ENCODE measurements at regions not wholly inside any gene's neighbourhood (a gene's known extent, or its start where the extent isn't known, plus 50 kb on each side); places are given as distances from the start of the nearest gene placed in this dataset.

- Histone ChIP-seq H4K20me1 (ENCODE audit: insufficient read depth) (no peaks in the 10 kb centered on the region), H3K27ac (ENCODE audit: low read depth in 2 of 2, low read length in 1 of 2) (no peak overlapping the region), H3K79me2 (ENCODE audit: insufficient read depth) (no peaks in the 10 kb centered on the region), H3F3A (replicated peaks; ENCODE audit: insufficient read depth) (peaks cover 6% of the 10 kb centered on the region), H3K27me3 (ENCODE audit: insufficient read depth) (no peaks in the 10 kb centered on the region), H3K9me3 (no peaks in the 10 kb centered on the region), H3K36me3 (replicated peaks in 1 of 2; ENCODE audit: control insufficient read depth in 1 of 2, insufficient read depth in 2 of 2, low read length in 1 of 2) (no peaks in the 10 kb centered on the region), H3K4me3 (ENCODE audit: low read depth in 2 of 2, low read length in 1 of 2) (no peak overlapping the region), H3K4me2 (no peak overlapping the region), H3K9me2 (no peaks in the 10 kb centered on the region), H2AFZ (ENCODE audit: low read depth) (no peak overlapping the region), H3K9ac (no peak overlapping the region), H3K4me1 (ENCODE audit: control insufficient read depth in 1 of 2, insufficient read depth in 2 of 2, low read depth in 1 of 2, low read length in 1 of 2) (no peaks in the 10 kb centered on the region)
- POLR2A ChIA-PET: no interaction called here
- TF ChIP-seq SIN3A (IDR thresholded peaks at IDR 0.05; ENCODE audit: borderline replicate concordance, low read depth, low read length) (no peak), IRF3 (IDR thresholded peaks at IDR 0.05; ENCODE audit: low read depth, low read length) (no peak), EZH2phosphoT487 (IDR thresholded peaks at IDR 0.05; ENCODE audit: borderline replicate concordance, low read depth) (no peak), RCOR1 (IDR thresholded peaks at IDR 0.05; ENCODE audit: low read length) (no peak), MAX (IDR thresholded peaks at IDR 0.05; ENCODE audit: low read depth) (no peak), MEF2A (IDR thresholded peaks at IDR 0.05; ENCODE audit: borderline replicate concordance, low read depth) (no peak), TAF1 (IDR thresholded peaks at IDR 0.05; ENCODE audit: borderline replicate concordance, low read depth, low read length) (no peak)
- TF ChIP-seq, protein P1, sequence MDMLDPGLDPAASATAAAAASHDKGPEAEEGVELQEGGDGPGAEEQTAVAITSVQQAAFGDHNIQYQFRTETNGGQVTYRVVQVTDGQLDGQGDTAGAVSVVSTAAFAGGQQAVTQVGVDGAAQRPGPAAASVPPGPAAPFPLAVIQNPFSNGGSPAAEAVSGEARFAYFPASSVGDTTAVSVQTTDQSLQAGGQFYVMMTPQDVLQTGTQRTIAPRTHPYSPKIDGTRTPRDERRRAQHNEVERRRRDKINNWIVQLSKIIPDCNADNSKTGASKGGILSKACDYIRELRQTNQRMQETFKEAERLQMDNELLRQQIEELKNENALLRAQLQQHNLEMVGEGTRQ (IDR thresholded peaks at IDR 0.05; ENCODE audit: borderline replicate concordance, low read depth, low read length): no peak
- TF ChIP-seq, protein P2, sequence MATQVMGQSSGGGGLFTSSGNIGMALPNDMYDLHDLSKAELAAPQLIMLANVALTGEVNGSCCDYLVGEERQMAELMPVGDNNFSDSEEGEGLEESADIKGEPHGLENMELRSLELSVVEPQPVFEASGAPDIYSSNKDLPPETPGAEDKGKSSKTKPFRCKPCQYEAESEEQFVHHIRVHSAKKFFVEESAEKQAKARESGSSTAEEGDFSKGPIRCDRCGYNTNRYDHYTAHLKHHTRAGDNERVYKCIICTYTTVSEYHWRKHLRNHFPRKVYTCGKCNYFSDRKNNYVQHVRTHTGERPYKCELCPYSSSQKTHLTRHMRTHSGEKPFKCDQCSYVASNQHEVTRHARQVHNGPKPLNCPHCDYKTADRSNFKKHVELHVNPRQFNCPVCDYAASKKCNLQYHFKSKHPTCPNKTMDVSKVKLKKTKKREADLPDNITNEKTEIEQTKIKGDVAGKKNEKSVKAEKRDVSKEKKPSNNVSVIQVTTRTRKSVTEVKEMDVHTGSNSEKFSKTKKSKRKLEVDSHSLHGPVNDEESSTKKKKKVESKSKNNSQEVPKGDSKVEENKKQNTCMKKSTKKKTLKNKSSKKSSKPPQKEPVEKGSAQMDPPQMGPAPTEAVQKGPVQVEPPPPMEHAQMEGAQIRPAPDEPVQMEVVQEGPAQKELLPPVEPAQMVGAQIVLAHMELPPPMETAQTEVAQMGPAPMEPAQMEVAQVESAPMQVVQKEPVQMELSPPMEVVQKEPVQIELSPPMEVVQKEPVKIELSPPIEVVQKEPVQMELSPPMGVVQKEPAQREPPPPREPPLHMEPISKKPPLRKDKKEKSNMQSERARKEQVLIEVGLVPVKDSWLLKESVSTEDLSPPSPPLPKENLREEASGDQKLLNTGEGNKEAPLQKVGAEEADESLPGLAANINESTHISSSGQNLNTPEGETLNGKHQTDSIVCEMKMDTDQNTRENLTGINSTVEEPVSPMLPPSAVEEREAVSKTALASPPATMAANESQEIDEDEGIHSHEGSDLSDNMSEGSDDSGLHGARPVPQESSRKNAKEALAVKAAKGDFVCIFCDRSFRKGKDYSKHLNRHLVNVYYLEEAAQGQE (IDR thresholded peaks at IDR 0.05; ENCODE audit: low read depth, low read length): no peak
- CTCF ChIA-PET: no interaction called here
- no peak for DNase-seq
These were observed 1413.7 kb upstream of the TMEFF2 start for GRCh38 chr2:193608451-193608850.

DNA sequence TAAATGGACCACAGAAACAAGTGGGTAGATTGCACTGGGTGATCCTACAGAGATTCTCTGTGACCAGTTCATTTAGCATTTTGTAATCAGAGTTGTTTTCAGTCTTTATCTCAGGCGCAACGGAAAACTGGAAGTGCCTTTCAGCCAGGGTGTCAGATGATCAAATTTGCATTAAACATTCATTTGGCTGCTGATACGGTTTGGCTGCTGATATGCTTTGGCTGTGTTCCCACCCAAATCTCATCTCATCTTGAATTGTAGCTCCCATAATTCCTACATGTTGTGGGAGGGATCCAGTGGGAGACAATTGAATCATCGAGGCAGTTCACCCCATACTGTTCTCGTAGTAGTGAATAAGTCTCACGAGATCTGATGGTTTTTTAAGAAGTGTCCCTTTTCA, 1396.1 kb upstream of the TMEFF2 start:
- no peaks in the 10 kb centered on the region for H3K9me2 ChIP-seq
- no peak for DNase-seq
- no peaks in the 10 kb centered on the region for H3K27me3 ChIP-seq (ENCODE audit: insufficient read depth)
- H3K9me3 ChIP-seq: 0 out of 2 replicates have a peak, but pooled peaks cover 11% of the 10 kb centered on the region
- no peak overlapping the region for H3K9ac ChIP-seq
- H3K4me1 ChIP-seq (ENCODE audit: control insufficient read depth in 1 of 2, insufficient read depth in 2 of 2, low read depth in 1 of 2, low read length in 1 of 2): no peaks in the 10 kb centered on the region
- H2AFZ ChIP-seq (ENCODE audit: low read depth): no peak overlapping the region
- H3K4me2 ChIP-seq: no peak overlapping the region
- WGBS (ENCODE audit: low lambda C conversion rate): 30% methylated on average over 6 of the region's 6 CpGs
- no peaks in the 10 kb centered on the region for H3K79me2 ChIP-seq (ENCODE audit: insufficient read depth)
- H4K20me1 ChIP-seq (ENCODE audit: insufficient read depth): no peaks in the 10 kb centered on the region
- no peak overlapping the region for H3K27ac ChIP-seq (ENCODE audit: low read depth in 2 of 2, low read length in 1 of 2)
- POLR2A ChIA-PET: no interaction called here
- H3K36me3 ChIP-seq (replicated peaks in 1 of 2; ENCODE audit: control insufficient read depth in 1 of 2, insufficient read depth in 2 of 2, low read length in 1 of 2): no peaks in the 10 kb centered on the region
- CTCF ChIA-PET: no interaction called here
- no peak overlapping the region for H3K4me3 ChIP-seq (ENCODE audit: low read depth in 2 of 2, low read length in 1 of 2)
- no peaks in the 10 kb centered on the region for H3F3A ChIP-seq (replicated peaks; ENCODE audit: insufficient read depth)
- no peak for TF ChIP-seq JUND (IDR thresholded peaks at IDR 0.05)
- TF ChIP-seq, protein P2 (IDR thresholded peaks at IDR 0.05; ENCODE audit: low read depth, low read length): no peak
- no peak for TF ChIP-seq SMC3 (IDR thresholded peaks at IDR 0.05; ENCODE audit: low read depth, low read length)
- TF ChIP-seq NRF1 (IDR thresholded peaks at IDR 0.05; ENCODE audit: low read depth, low read length): no peak
- no peak for TF ChIP-seq CHD2 (IDR thresholded peaks at IDR 0.05; ENCODE audit: low read length, partially characterized antibody)
- TF ChIP-seq, protein P3, sequence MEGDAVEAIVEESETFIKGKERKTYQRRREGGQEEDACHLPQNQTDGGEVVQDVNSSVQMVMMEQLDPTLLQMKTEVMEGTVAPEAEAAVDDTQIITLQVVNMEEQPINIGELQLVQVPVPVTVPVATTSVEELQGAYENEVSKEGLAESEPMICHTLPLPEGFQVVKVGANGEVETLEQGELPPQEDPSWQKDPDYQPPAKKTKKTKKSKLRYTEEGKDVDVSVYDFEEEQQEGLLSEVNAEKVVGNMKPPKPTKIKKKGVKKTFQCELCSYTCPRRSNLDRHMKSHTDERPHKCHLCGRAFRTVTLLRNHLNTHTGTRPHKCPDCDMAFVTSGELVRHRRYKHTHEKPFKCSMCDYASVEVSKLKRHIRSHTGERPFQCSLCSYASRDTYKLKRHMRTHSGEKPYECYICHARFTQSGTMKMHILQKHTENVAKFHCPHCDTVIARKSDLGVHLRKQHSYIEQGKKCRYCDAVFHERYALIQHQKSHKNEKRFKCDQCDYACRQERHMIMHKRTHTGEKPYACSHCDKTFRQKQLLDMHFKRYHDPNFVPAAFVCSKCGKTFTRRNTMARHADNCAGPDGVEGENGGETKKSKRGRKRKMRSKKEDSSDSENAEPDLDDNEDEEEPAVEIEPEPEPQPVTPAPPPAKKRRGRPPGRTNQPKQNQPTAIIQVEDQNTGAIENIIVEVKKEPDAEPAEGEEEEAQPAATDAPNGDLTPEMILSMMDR (IDR thresholded peaks at IDR 0.05): no peak
- TF ChIP-seq RXRA (IDR thresholded peaks at IDR 0.05; ENCODE audit: borderline replicate concordance, low read depth): no peak
- no peak for TF ChIP-seq FOSL2 (IDR thresholded peaks at IDR 0.05; ENCODE audit: borderline replicate concordance, low read depth)
